NOMO-1 treated with DMSO at 0.1 percent for 48 hours (cell line): ENCODE measurements at regions not wholly inside any gene's neighbourhood (a gene's known extent, or its start where the extent isn't known, plus 50 kb on each side); places are given as distances from the start of the nearest gene placed in this dataset.

Experiments used
- DNase-seq: peaks from one replicate; lab custom pipeline; 2025; ENCODE audit not compliant: unreplicated experiment; lab: John Stamatoyannopoulos, UW

DNA sequence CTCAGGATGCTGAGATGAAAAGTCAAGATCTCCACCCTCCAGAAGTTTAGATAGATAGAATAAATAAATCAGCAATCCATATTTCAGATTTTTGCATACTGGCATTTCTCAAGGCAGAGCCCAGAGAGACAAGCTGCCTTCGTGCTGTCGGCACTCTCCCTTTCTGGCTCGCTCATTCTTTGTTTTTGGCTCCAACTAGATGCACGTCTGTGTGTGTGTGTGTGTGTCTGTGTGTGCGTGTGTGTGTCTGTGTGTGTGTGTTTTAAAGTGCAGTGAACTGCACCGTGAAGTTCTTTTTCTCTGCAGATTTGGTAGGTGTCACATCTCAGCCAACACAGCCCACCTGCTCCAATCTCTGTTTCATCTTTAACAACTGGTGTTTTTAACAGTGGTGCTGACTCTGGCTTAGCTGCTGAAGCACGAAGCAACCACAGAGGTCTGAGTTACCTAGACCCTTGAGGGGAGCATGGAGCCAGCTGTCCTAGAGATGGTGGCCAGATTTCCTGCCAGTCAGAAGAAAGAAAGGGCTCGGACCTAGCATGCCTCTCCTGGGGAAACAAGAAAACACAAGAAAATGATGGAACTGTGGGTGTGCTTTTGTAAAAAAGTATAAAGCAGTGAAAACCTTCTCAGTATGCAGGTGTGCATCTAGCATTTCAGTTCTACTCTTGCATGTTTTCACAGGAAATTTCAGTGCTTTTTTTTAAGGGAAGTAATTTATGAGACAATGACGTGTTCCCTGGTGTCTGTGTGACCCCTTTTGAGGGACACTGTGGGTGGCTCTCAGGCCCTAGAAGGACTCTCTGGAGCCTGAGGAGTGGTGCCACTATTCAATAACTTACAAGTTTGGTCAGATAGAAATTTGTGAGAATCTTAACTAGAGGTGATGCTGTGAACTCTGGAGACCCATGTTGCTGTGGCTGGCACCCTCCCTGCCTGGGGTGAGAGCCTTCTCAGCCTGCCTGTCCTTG lies 364.3 kb downstream of the RNF144A start:
- no peak for DNase-seq

- DNase-seq, result no peak
Measured at GRCh38 chr2:7286120-7286519, 368.9 kb downstream of the RNF144A start.

GRCh38 chr2:7288484-7288883 lies 371.3 kb downstream of the RNF144A start:
- DNase-seq, result no peak

GRCh38 chr2:7289697-7290096 lies 372.5 kb downstream of the RNF144A start:
- DNase-seq, result no peak

GRCh38 chr2:7292154-7292691 lies 375.0 kb downstream of the RNF144A start:
- DNase-seq, result no peak

GRCh38 chr2:7309582-7309981 lies 392.4 kb downstream of the RNF144A start:
- DNase-seq, result no peak

- no peak for DNase-seq
Measured at GRCh38 chr2:7324706-7325105, 407.5 kb downstream of the RNF144A start.

GRCh38 chr2:7325186-7325585 lies 408.0 kb downstream of the RNF144A start:
- no peak for DNase-seq

DNA sequence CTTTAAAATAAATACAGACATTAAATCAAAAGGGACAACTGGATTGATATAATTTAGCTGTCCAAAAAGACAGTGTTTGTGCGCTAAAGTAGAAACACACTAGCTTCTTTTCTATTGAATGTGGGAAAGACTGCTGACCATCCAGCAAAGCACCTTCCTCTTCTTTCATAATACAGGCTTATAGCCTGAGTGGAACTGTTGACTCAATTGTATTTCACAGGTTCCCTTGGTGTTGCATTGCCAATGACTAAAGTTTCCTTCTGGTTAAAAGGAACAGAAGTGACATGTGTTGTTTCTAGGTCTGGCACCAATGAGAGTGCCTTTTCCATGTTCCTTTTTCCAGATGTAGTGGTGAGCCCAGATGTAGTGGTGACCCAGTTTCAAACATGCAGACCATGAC lies 412.3 kb downstream of the RNF144A start:
- DNase-seq, result no peak

- DNase-seq, result no peak
Measured at GRCh38 chr2:7333189-7333765, 416.1 kb downstream of the RNF144A start.

- no peak for DNase-seq
Measured at GRCh38 chr2:7333960-7334493, 416.8 kb downstream of the RNF144A start.

DNA sequence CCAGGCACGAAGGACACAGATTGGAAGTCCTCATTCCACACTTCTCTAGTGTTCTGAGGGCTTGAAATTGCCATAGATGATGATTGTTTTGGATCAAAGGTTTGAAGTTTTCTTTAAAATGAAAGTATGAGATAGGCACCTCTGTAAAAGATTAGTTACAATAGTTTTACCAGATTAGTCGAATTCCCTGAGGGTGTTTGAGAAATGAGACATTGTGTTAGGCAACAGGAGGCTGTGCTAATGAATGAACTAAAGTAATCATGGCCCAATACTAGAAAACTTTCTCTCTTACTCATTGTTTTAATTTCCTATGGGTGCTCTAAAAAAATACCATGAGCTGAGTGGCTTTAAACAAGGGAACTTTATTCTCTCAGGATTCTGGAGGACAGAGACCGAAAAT lies 421.7 kb downstream of the RNF144A start:
- DNase-seq, result peak; percentile 9

DNA sequence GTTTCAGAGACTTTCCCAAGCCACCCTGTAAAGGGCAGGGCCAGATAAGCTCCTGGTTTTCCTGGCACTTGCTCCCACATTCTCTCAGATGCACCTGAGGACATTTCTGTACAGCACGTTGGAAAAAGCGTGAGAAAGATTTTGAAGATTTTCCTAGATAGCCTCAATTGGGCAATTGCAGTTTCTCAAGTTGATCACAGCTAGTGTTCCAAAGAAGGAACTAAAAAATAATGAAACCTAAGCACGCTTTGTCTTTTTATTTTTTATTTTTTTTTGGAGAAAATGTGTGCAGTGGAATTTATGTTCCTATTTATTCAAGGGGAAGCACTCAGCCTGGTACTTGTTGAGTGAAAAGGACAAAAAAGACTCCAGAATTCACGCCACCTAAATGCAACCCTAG lies 429.1 kb downstream of the RNF144A start:
- peak; percentile 56 for DNase-seq

GRCh38 chr2:7348761-7349160 lies 431.5 kb downstream of the RNF144A start:
- no peak for DNase-seq

- DNase-seq, result no peak
Measured at GRCh38 chr2:7352191-7352590, 435.0 kb downstream of the RNF144A start.

GRCh38 chr2:7353571-7353970 lies 436.4 kb downstream of the RNF144A start:
- DNase-seq, result no peak

GRCh38 chr2:7355781-7356180 lies 438.6 kb downstream of the RNF144A start:
- DNase-seq, result no peak

GRCh38 chr2:7356909-7357584 lies 439.8 kb downstream of the RNF144A start:
- DNase-seq, result no peak

GRCh38 chr2:7357993-7358392 lies 440.8 kb downstream of the RNF144A start:
- no peak for DNase-seq

GRCh38 chr2:7358865-7359447 lies 441.7 kb downstream of the RNF144A start:
- DNase-seq, result peak; percentile 6

GRCh38 chr2:7363906-7364305 lies 446.7 kb downstream of the RNF144A start:
- no peak for DNase-seq
